DMS53 treated with DMSO at 0.1 percent for 48 hours (cell line): ENCODE measurements at regions not wholly inside any gene's neighbourhood (a gene's known extent, or its start where the extent isn't known, plus 50 kb on each side); places are given as distances from the start of the nearest gene placed in this dataset.

ENCODE experiments used
- DNase-seq: peaks from one replicate; lab custom pipeline; 2025; ENCODE audit not compliant: unreplicated experiment; lab: John Stamatoyannopoulos, UW

GRCh38 chr20:50417484-50418235 lies 92.5 kb upstream of the PTPN1 start:
- DNase-seq, result no peak

GRCh38 chr20:50418890-50419642 lies 91.1 kb upstream of the PTPN1 start:
- no peak for DNase-seq

GRCh38 chr20:50420380-50420779 lies 89.8 kb upstream of the PTPN1 start:
- DNase-seq, result no peak

DNA sequence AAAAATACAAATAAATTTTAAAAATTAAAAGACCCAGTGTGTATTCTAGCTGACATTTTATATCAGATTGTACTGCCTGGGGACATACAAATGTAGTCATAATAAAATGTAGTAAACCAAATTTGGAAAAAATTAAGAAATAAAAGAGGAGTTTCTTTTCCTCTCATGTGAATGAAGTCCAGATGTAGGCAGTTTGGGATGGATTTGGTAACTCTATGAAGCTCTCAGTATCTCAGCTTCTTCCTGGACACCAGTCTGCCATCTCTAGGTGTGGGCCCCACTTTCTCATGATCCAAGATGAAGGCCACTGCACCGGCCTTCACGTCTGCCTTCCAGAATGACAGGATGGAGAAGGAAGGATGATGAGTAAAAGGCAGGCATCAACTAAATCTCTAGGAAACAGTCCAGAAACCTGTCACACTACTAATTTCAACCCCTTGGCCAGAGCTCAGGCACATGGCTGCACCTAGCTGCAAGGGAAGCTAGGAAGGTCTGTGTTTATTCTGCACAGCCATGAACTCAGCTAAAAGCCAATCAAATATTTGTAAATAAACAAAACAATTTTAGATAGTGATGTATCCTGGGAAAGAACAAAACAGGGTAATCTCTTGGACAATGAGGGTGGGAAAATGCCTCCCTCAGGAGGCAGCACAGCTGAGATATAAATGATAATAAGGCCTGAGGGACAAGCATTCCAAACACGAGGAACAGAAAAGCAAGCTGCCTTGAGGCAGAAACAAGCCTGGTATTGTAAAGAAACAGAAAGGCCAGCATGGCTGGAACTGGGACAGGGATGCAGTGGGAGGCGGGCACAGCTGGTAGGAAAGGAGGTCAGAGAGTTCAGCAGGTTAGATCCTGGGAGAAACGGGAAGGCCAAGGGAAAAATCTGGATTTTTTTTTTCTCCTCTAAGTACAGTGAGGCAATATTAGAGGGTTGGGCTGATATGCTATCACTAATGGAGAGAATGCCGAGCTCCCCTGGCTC lies 88.5 kb upstream of the PTPN1 start:
- no peak for DNase-seq

DNA sequence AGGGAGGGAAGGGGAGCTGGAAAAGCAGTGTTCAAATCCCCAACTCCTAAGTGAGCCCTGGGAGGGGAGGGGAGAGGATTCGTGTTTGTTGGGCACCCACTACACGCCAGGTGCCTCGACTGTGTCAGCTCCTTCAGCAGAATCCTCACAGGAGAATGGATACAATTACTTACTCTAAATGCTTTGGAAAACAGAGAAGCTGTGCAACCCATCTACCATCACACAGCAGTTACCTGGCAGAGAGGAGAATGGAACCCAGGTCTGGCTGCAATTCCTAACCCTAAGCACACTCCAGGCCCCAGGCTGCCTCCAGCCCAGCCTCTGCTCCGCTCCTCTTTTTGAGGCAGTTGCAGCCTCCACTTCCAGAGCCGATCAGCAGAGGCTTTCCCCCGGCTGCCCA lies 86.4 kb upstream of the PTPN1 start:
- no peak for DNase-seq

GRCh38 chr20:50425076-50425475 lies 85.1 kb upstream of the PTPN1 start:
- no peak for DNase-seq

- DNase-seq, result no peak
These were observed 83.1 kb upstream of the PTPN1 start for GRCh38 chr20:50426866-50427718.

- DNase-seq, result no peak
These were observed 82.5 kb upstream of the PTPN1 start for GRCh38 chr20:50427719-50428083.

- DNase-seq, result no peak
These were observed 81.9 kb upstream of the PTPN1 start for GRCh38 chr20:50428097-50428828.

DNA sequence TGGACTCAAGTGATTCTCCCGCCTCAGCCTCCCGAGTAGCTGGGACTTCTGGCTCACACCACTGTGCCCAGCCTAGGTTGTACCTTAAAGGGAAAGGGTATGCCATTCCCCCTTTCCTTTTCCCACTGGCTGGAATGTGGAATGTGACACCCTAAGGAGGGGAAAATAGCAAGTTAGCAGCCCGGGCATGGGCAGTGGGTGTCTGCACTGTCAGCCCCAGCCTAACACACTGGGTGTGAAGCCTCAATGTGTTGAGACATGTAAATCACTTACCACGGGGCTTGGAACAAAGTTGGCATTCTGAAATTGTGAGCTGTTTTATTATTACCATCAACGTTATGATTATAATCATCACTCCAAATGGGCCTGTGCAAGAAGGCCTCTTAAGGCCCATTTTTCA lies 80.8 kb upstream of the PTPN1 start:
- no peak for DNase-seq

GRCh38 chr20:50431066-50431450 lies 79.1 kb upstream of the PTPN1 start:
- no peak for DNase-seq

DNA sequence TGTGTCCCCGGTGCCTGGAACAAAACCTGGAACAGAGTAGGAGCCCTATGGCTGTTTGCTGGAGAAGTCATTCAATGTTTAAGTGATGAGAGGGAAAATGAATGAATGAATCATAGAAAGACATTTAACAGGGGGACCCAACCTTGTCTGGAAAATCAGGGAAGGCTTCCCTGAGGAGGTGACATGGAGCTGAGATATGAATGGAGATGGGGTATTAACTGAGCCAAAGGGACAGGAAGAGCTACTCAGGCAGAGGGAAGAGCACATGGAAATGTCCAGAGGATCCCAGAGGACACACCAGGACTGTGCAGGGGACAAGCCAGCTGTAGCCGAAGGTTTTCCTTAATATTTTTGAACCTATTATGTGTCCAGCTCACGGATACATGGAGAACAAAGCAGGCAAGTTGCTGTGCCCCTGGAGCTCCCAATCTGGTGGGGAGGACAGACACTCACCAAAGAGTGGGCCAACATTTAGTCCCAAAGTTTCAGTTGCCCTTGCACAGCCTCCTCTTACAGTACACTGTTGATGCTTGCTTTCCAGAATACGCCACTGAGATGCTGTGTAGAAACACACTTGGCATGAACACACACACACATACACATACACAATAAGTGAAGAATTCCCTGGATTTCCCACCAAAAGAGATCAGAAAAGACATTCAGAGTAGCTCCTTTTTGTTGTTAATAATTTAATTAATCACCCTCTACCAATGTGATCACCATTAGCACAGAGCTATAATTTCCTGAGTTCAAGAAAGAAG lies 77.0 kb upstream of the PTPN1 start:
- DNase-seq, result no peak

GRCh38 chr20:50434321-50434652 lies 75.9 kb upstream of the PTPN1 start:
- no peak for DNase-seq

DNA sequence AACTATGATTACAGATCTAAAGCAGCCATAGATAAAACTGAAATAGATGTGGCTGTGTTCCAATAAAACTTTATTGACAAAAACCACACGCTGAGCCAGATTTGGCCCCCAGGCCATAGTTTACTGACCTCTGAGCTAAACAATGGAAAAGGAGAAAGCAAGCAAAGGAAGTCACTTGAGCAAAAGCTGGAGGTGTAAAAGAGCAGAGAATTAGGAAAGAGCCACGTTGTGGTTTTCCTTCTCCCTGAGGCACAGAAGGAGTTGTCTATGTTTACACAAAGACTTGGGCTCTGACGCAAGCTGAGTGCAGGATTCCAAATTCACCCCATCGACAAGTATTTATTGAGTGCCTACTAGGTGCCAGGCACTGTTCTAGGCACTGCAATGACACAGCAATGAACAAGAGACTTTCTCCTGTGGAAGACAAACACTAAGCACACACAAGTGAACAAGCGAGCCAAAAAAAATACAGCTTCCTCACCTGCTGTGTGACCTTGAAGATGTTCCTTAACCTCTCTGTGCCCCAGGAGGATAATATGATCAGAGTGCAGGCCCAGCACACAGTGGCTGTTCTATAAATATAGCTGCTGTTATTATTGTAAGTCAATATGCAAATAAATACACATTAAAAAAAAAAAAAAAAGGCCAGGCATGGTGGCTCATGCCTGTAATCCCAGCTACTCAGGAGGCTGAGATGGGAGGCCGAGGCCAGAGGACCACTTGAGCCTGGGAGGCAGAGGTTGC lies 75.4 kb upstream of the PTPN1 start:
- no peak for DNase-seq

DNA sequence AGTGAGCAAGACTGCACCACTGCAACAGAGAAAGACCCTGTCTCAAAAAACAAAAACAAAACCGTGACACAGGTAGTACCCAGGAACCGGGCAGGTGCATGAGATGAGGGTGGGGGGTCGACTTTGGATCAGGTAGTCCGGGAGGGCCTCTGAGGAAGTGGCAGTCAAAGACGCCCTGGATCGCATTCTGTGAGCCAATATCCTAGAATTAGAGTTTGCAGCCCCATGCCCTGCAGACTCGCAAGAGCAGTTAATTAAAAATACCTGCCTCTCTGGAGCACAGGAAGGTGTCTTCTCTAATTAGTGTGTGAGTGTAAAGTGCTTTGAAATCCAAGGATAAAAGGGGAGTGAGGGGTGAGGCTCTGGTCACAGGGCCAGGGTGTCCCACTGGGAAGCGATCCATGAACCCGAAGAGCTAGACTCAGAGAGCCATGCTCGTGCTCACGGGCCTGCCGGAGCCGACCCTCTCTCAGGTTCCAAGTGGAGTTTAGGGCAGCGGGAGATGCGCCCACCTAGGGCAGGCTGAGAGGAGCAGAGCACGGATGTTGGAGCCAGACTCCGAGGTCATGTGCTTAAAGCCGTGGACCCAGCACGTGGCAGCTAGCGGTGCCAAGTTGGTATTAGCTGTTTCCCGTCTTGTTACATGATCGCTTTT lies 74.7 kb upstream of the PTPN1 start:
- DNase-seq, result no peak

- DNase-seq, result no peak
These were observed 74.0 kb upstream of the PTPN1 start for GRCh38 chr20:50436052-50436656.

- no peak for DNase-seq
These were observed 73.5 kb upstream of the PTPN1 start for GRCh38 chr20:50436696-50437095.

DNA sequence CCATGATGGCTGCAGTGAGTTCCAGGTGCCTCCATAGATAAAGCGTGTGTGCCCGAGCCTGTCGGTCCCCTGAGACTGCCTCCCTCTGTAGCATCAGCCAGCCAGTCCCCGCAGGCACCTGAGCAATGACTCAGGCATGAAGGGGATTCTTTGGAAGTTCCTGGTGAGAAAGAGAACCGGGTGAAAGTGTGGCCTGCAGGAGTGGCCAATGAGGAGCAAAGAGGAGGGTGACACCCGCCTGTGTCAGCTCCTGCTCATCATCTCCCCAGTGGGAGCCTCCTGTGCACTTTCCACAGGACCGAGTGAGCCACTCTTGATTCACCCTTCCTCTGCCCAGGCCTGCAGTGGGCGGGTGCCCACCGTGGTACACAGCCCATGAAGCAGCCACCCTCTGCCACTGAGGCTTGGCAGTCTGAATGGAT lies 71.2 kb upstream of the PTPN1 start:
- no peak for DNase-seq
